H9 (cell line): ENCODE measurements at regions not wholly inside any gene's neighbourhood (a gene's known extent, or its start where the extent isn't known, plus 50 kb on each side); places are given as distances from the start of the nearest gene placed in this dataset.

Source experiments
- DNase-seq: peaks from one replicate; pipeline ENCODE4 v3.0.0-alpha.2; 2017
- H2AFZ ChIP-seq: one replicate; pipeline ENCODE4 v1.6.1; 2013; ENCODE audit warnings: mild to moderate bottlenecking, low read length, control low read depth, moderate library complexity
- H2AK5ac ChIP-seq: 2 replicates; pipeline ENCODE4 v1.6.1; 2013; ENCODE audit warnings: low read length, control low read depth, mixed read lengths; ENCODE audit not compliant: insufficient read length
- H2BK120ac ChIP-seq: one replicate; pipeline ENCODE4 v1.6.1; 2013; ENCODE audit warnings: low read depth, mild to moderate bottlenecking, low read length, control low read depth, inconsistent platforms; ENCODE audit not compliant: poor library complexity, severe bottlenecking
- H2BK12ac ChIP-seq: 2 replicates; pipeline ENCODE4 v1.6.1; 2013; ENCODE audit warnings: low read length, control low read depth, mixed read lengths, low read depth; ENCODE audit not compliant: insufficient read length
- H2BK15ac ChIP-seq: 2 replicates; pipeline ENCODE4 v1.6.1; 2013; ENCODE audit warnings: low read depth, low read length, control low read depth
- H2BK20ac ChIP-seq: one replicate; pipeline ENCODE4 v1.6.1; 2013; ENCODE audit warnings: low read depth, mild to moderate bottlenecking, low read length, control low read depth, inconsistent platforms; ENCODE audit not compliant: poor library complexity, severe bottlenecking
- H2BK5ac ChIP-seq: 2 replicates; pipeline ENCODE4 v1.6.1; 2013; ENCODE audit warnings: low read length, control low read depth, mixed read lengths; ENCODE audit not compliant: insufficient read length
- H3K14ac ChIP-seq: 2 replicates; pipeline ENCODE4 v1.6.1; 2013; ENCODE audit warnings: low read length, control low read depth; ENCODE audit not compliant: insufficient read depth
- H3K18ac ChIP-seq: 2 replicates; pipeline ENCODE4 v1.6.1; 2013; ENCODE audit warnings: low read depth, mild to moderate bottlenecking, mixed read lengths, low read length, control low read depth; ENCODE audit not compliant: insufficient read length
- H3K23ac ChIP-seq: 2 replicates; pipeline ENCODE4 v1.6.1; 2013; ENCODE audit warnings: low read length, control low read depth, mixed read lengths, low read depth; ENCODE audit not compliant: insufficient read length
- H3K23me2 ChIP-seq: 2 replicates; pipeline ENCODE4 v1.6.1; 2013; ENCODE audit warnings: low read depth, mild to moderate bottlenecking, mixed read lengths, low read length, control low read depth; ENCODE audit not compliant: insufficient read length, poor library complexity, severe bottlenecking
- H3K27ac ChIP-seq: 2 replicates; pipeline ENCODE4 v1.5.1; 2013; ENCODE audit warnings: low read length, control low read depth, mixed read lengths, low read depth; ENCODE audit not compliant: insufficient read length
- H3K27me3 ChIP-seq: 2 replicates; pipeline ENCODE4 v1.6.1; 2013; ENCODE audit warnings: low read length, control low read depth, inconsistent platforms; ENCODE audit not compliant: insufficient read depth
- H3K4ac ChIP-seq: 2 replicates; pipeline ENCODE4 v1.6.1; 2013; ENCODE audit warnings: low read depth, mild to moderate bottlenecking, control low read depth, inconsistent platforms, low read length, moderate library complexity
- H3K4me1 ChIP-seq: 2 replicates; pipeline ENCODE4 v1.6.1; 2013; ENCODE audit warnings: low read length, control low read depth, inconsistent platforms; ENCODE audit not compliant: insufficient read depth
- H3K4me2 ChIP-seq: 2 replicates; pipeline ENCODE4 v1.6.1; 2013; ENCODE audit warnings: low read length, control low read depth, mixed read lengths; ENCODE audit not compliant: insufficient read length, insufficient read depth
- H3K56ac ChIP-seq: 2 replicates; pipeline ENCODE4 v1.6.1; 2013; ENCODE audit warnings: low read depth, mild to moderate bottlenecking, mixed read lengths, low read length, control low read depth; ENCODE audit not compliant: insufficient read length
- H3K79me1 ChIP-seq: 2 replicates; pipeline ENCODE4 v1.6.1; 2013; ENCODE audit warnings: low read depth, mild to moderate bottlenecking, moderate library complexity, low read length, control low read depth, inconsistent platforms; ENCODE audit not compliant: insufficient read depth, poor library complexity, severe bottlenecking
- H3K79me2 ChIP-seq: 2 replicates; pipeline ENCODE4 v1.6.1; 2013; ENCODE audit warnings: low read length, control low read depth, inconsistent platforms; ENCODE audit not compliant: insufficient read depth
- H3K9ac ChIP-seq: 2 replicates; pipeline ENCODE4 v1.6.1; 2013; ENCODE audit warnings: low read length, control low read depth, mixed read lengths; ENCODE audit not compliant: insufficient read length; ENCODE audit errors: extremely low read depth
- H3K9me3 ChIP-seq: one replicate; pipeline ENCODE4 v1.6.1; 2013; ENCODE audit warnings: low read depth, low read length, inconsistent platforms; ENCODE audit not compliant: control insufficient read depth
- H3T11ph ChIP-seq: one replicate; pipeline ENCODE4 v1.6.1; 2013; ENCODE audit warnings: mild to moderate bottlenecking, low read length, control low read depth, inconsistent platforms
- H4K20me1 ChIP-seq: one replicate; pipeline ENCODE4 v1.6.1; 2013; ENCODE audit not compliant: control insufficient read depth, insufficient read length, insufficient read depth
- H4K5ac ChIP-seq: 2 replicates; pipeline ENCODE4 v1.6.1; 2013; ENCODE audit warnings: low read depth, mild to moderate bottlenecking, mixed read lengths, low read length, control low read depth; ENCODE audit not compliant: insufficient read length
- H4K8ac ChIP-seq: replicated peaks from 2 replicates; pipeline ENCODE4 v1.6.1; 2013; ENCODE audit warnings: low read length, control low read depth, mixed read lengths, low read depth; ENCODE audit not compliant: insufficient read length
- H4K91ac ChIP-seq: 2 replicates; pipeline ENCODE4 v1.6.1; 2013; ENCODE audit warnings: low read depth, mild to moderate bottlenecking, moderate library complexity, mixed read lengths, low read length, control low read depth; ENCODE audit not compliant: insufficient read length
- H3K27ac Mint-ChIP-seq, 3 experiments: 2 replicates in 2 of 3; 3 replicates in 1 of 3; pipeline ENCODE4 v1.8.0; 2020 to 2021; ENCODE audit warnings: mixed read lengths in 3 of 3, mild to moderate bottlenecking in 1 of 3, moderate library complexity in 1 of 3
- H3K27me3 Mint-ChIP-seq: 2 replicates; pipeline ENCODE4 v1.8.0; 2021; ENCODE audit warnings: low read depth, mild to moderate bottlenecking, moderate library complexity, mixed read lengths
- H3K36me3 Mint-ChIP-seq, 3 experiments: 2 replicates in 2 of 3; 3 replicates in 1 of 3; pipeline ENCODE4 v1.8.0; 2020 to 2021; ENCODE audit warnings: low read depth in 3 of 3, mixed read lengths in 3 of 3; ENCODE audit not compliant: insufficient read depth in 1 of 3
- H3K4me1 Mint-ChIP-seq, 2 experiments: 2 replicates each; pipeline ENCODE4 v1.8.0; 2020; ENCODE audit warnings: mixed read lengths in 2 of 2
- H3K4me3 Mint-ChIP-seq, 2 experiments: 2 replicates in 1 of 2; 3 replicates in 1 of 2; pipeline ENCODE4 v1.8.0; 2020 to 2021; ENCODE audit warnings: mild to moderate bottlenecking in 2 of 2, mixed read lengths in 2 of 2, moderate library complexity in 1 of 2
- H3K9me3 Mint-ChIP-seq, 2 experiments: 2 replicates in 1 of 2; 3 replicates in 1 of 2; pipeline ENCODE4 v1.8.0; 2020; ENCODE audit warnings: mild to moderate bottlenecking in 2 of 2, mixed read lengths in 2 of 2, moderate library complexity in 1 of 2
- WGBS: extraction: QIAGEN DNeasy Blood & Tissue Kit; methylation state at CpG from one replicate; pipeline ENCODE4 v1.1.7; 2013; ENCODE audit warnings: missing lambda C conversion rate, low lambda C conversion rate, mixed read lengths; ENCODE audit not compliant: insufficient read length; ENCODE audit errors: extremely low coverage; 5-methylcytosine and 5-hydroxymethylcytosine counted together
- TF ChIP-seq, protein P1 (sequence below): fragments of 200-600 bp; sonication (generic); conservative IDR thresholded peaks from 3 replicates; pipeline ENCODE4 v1.8.0; 2021; ENCODE audit warnings: antibody characterized with exemption, mild to moderate bottlenecking

DNA sequence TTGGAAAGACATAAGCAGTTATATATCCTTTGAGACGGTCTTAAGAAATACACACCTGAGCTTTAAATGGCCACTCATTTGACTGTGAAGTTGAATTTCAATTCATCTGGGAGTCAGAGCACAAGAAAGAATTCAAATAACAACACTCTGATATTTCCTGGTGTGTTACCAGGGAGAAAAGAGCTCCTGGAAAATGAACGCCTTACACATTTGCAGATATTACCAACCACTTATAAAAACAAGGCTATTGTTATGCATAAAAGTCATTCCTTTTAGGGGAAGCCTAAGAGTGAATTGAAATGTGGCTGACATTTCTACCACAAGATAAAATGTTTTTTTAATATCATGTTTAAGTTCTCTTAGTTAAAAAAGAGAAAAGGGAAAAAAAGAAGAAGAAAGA is 229.2 kb upstream of the PLEKHG7 start:
- H3K18ac ChIP-seq: no peak overlapping the region
- no peak overlapping the region for H2AFZ ChIP-seq
- H4K5ac ChIP-seq: no peak overlapping the region
- no peak overlapping the region for H3T11ph ChIP-seq
- no peak overlapping the region for H2BK5ac ChIP-seq
- no peaks in the 10 kb centered on the region for H3K79me1 ChIP-seq
- Mint-ChIP-seq H3K4me3 (no peak overlapping the region), H3K27ac (peak overlapping the region in 1 of 3 experiments; percentile 28; a peak in 4 of 7 replicates), H3K36me3 (peaks cover 0 to 12% (median 0%) of the 10 kb centered on the region in 3 experiments; a peak in 3 of 7 replicates), H3K4me1 (peaks cover 25 to 33% of the 10 kb centered on the region in 2 experiments), H3K9me3 (peaks cover 0 to 4% of the 10 kb centered on the region in 2 experiments; a peak in 4 of 5 replicates), H3K27me3 (no peaks in the 10 kb centered on the region)
- no peak overlapping the region for H2AK5ac ChIP-seq
- TF ChIP-seq, protein P1, sequence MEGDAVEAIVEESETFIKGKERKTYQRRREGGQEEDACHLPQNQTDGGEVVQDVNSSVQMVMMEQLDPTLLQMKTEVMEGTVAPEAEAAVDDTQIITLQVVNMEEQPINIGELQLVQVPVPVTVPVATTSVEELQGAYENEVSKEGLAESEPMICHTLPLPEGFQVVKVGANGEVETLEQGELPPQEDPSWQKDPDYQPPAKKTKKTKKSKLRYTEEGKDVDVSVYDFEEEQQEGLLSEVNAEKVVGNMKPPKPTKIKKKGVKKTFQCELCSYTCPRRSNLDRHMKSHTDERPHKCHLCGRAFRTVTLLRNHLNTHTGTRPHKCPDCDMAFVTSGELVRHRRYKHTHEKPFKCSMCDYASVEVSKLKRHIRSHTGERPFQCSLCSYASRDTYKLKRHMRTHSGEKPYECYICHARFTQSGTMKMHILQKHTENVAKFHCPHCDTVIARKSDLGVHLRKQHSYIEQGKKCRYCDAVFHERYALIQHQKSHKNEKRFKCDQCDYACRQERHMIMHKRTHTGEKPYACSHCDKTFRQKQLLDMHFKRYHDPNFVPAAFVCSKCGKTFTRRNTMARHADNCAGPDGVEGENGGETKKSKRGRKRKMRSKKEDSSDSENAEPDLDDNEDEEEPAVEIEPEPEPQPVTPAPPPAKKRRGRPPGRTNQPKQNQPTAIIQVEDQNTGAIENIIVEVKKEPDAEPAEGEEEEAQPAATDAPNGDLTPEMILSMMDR: no peak
- no peak overlapping the region for H3K9ac ChIP-seq
- no peaks in the 10 kb centered on the region for H3K27me3 ChIP-seq
- no peak overlapping the region for H2BK12ac ChIP-seq
- no peak overlapping the region for H2BK120ac ChIP-seq
- no peak overlapping the region for H4K8ac ChIP-seq
- no peaks in the 10 kb centered on the region for H3K9me3 ChIP-seq
- WGBS: no CpG with 5 or more reads among the region's 2 CpGs
- H4K91ac ChIP-seq: no peak overlapping the region
- H3K23me2 ChIP-seq: no peaks in the 10 kb centered on the region
- H2BK20ac ChIP-seq: no peak overlapping the region
- H3K4me2 ChIP-seq: no peak overlapping the region
- H2BK15ac ChIP-seq: no peak overlapping the region
- H3K27ac ChIP-seq: no peak overlapping the region
- peaks cover 7% of the 10 kb centered on the region for H3K4me1 ChIP-seq
- no peak overlapping the region for H3K56ac ChIP-seq
- H4K20me1 ChIP-seq: no peaks in the 10 kb centered on the region
- no peak overlapping the region for H3K23ac ChIP-seq
- H3K14ac ChIP-seq: no peak overlapping the region
- H3K4ac ChIP-seq: no peak overlapping the region
- no peak for DNase-seq
- no peaks in the 10 kb centered on the region for H3K79me2 ChIP-seq
